GM12875 (cell line): ENCODE measurements at regions not wholly inside any gene's neighbourhood (a gene's known extent, or its start where the extent isn't known, plus 50 kb on each side); places are given as distances from the start of the nearest gene placed in this dataset.

ENCODE experiments used
- H3K4me3 ChIP-seq: one replicate; pipeline ENCODE4 v1.5.1; 2011; ENCODE audit warnings: low read depth, low read length, control low read depth
- CTCF ChIP-seq: IDR thresholded peaks from 2 replicates; pipeline ENCODE4 v1.5.1; 2011; ENCODE audit warnings: low read depth, mild to moderate bottlenecking, control low read depth, inconsistent platforms, low read length, moderate library complexity, borderline replicate concordance; ENCODE audit not compliant: insufficient read depth

GRCh38 chr18:67381608-67382150 is 134.8 kb downstream of the DSEL start:
- TF ChIP-seq CTCF = no peak
- no peak overlapping the region for H3K4me3 ChIP-seq

GRCh38 chr18:67380867-67381266 is 135.7 kb downstream of the DSEL start:
- TF ChIP-seq CTCF = no peak
- H3K4me3 ChIP-seq = no peak overlapping the region

- no peak for TF ChIP-seq CTCF
- H3K4me3 ChIP-seq = no peak overlapping the region
These were observed 136.5 kb downstream of the DSEL start for GRCh38 chr18:67379981-67380380.

- no peak for TF ChIP-seq CTCF
- H3K4me3 ChIP-seq = no peak overlapping the region
These were observed 140.1 kb downstream of the DSEL start for GRCh38 chr18:67376372-67376771.

GRCh38 chr18:67373636-67374035 is 142.9 kb downstream of the DSEL start:
- no peak overlapping the region for H3K4me3 ChIP-seq
- no peak for TF ChIP-seq CTCF

- no peak for TF ChIP-seq CTCF
- H3K4me3 ChIP-seq = no peak overlapping the region
These were observed 149.0 kb downstream of the DSEL start for GRCh38 chr18:67367540-67367939.

GRCh38 chr18:67363694-67364093 is 152.8 kb downstream of the DSEL start:
- no peak for TF ChIP-seq CTCF
- H3K4me3 ChIP-seq = no peak overlapping the region
